ENCODE measurements at regions not wholly inside any gene's neighbourhood (a gene's known extent, or its start where the extent isn't known, plus 50 kb on each side); places are given as distances from the start of the nearest gene placed in this dataset.

- no peak for DNase-seq
Measured at GRCh38 chr4:65834707-65835106, 164.4 kb upstream of the EPHA5 start.

- DNase-seq: no peak
Measured at GRCh38 chr4:65831828-65832227, 161.5 kb upstream of the EPHA5 start.

- no peak for DNase-seq
Measured at GRCh38 chr4:65825116-65825753, 154.9 kb upstream of the EPHA5 start.

GRCh38 chr4:65819192-65819591 is 148.9 kb upstream of the EPHA5 start:
- no peak for DNase-seq

- no peak for DNase-seq
Measured at GRCh38 chr4:65805936-65806335, 135.6 kb upstream of the EPHA5 start.

- no peak for DNase-seq
Measured at GRCh38 chr4:65799513-65799912, 129.2 kb upstream of the EPHA5 start.

- DNase-seq: no peak
Measured at GRCh38 chr4:65798498-65799127, 128.3 kb upstream of the EPHA5 start.

- no peak for DNase-seq
Measured at GRCh38 chr4:65791812-65792308, 121.6 kb upstream of the EPHA5 start.

- no peak for DNase-seq
Measured at GRCh38 chr4:65791111-65791811, 121.0 kb upstream of the EPHA5 start.

GRCh38 chr4:65789805-65790204 is 119.5 kb upstream of the EPHA5 start:
- no peak for DNase-seq

- no peak for DNase-seq
Measured at GRCh38 chr4:65789341-65789740, 119.1 kb upstream of the EPHA5 start.

- no peak for DNase-seq
Measured at GRCh38 chr4:65777270-65777669, 107.0 kb upstream of the EPHA5 start.

- DNase-seq: no peak
Measured at GRCh38 chr4:65773636-65774035, 103.3 kb upstream of the EPHA5 start.

GRCh38 chr4:65747386-65747785 is 77.1 kb upstream of the EPHA5 start:
- no peak for DNase-seq

- no peak for DNase-seq
Measured at GRCh38 chr4:65738134-65738533, 67.8 kb upstream of the EPHA5 start.

GRCh38 chr4:65737672-65738071 is 67.4 kb upstream of the EPHA5 start:
- DNase-seq: no peak

- no peak for DNase-seq
Measured at GRCh38 chr4:65724973-65725372, 54.7 kb upstream of the EPHA5 start.

Measured in activated CD8-positive, alpha-beta memory T cell treated with anti-CD3 and anti-CD28 coated beads, Interleukin-2, amount 50 U/mL, for 48 hours (primary cell).